GM21528 (cell line): ENCODE measurements at regions not wholly inside any gene's neighbourhood (a gene's known extent, or its start where the extent isn't known, plus 50 kb on each side); places are given as distances from the start of the nearest gene placed in this dataset.
"Not testable (repeated sequence)": the region's sequence is repeated elsewhere in the genome, so short reads cannot be mapped to it uniquely, and the experiment has no call there.

ENCODE experiments used
- ATAC-seq: cut with Tn5 transposase; IDR thresholded peaks from one replicate; pipeline ENCODE4 v1.9.1; 2021; ENCODE audit warnings: mild to moderate bottlenecking, moderate library complexity; ENCODE audit not compliant: unreplicated experiment, low FRiP score

- ATAC-seq: no peak
Observed at GRCh38 chr2:239806758-239807434, 218.2 kb downstream of the NDUFA10 start.

- ATAC-seq: no peak
Observed at GRCh38 chr2:239806276-239806675, 218.9 kb downstream of the NDUFA10 start.

GRCh38 chr2:239805414-239805813 is 219.7 kb downstream of the NDUFA10 start:
- ATAC-seq: no peak

GRCh38 chr2:239805043-239805329 is 220.2 kb downstream of the NDUFA10 start:
- ATAC-seq: no peak

GRCh38 chr2:239804161-239805042 is 220.7 kb downstream of the NDUFA10 start:
- no peak for ATAC-seq

- no peak for ATAC-seq
Observed at GRCh38 chr2:239803766-239804115, 221.4 kb downstream of the NDUFA10 start.

GRCh38 chr2:239803102-239803765 is 221.9 kb downstream of the NDUFA10 start:
- no peak for ATAC-seq

- ATAC-seq: no peak
Observed at GRCh38 chr2:239802185-239802649, 222.9 kb downstream of the NDUFA10 start.

- ATAC-seq: no peak
Observed at GRCh38 chr2:239801404-239802184, 223.5 kb downstream of the NDUFA10 start.

GRCh38 chr2:239800785-239801386 is 224.3 kb downstream of the NDUFA10 start:
- no peak for ATAC-seq

- no peak for ATAC-seq
Observed at GRCh38 chr2:239797316-239797715, 227.8 kb downstream of the NDUFA10 start.

- ATAC-seq: not testable (repeated sequence)
Observed at GRCh38 chr2:239795761-239796160, 229.4 kb downstream of the NDUFA10 start.

GRCh38 chr2:239793836-239794235 is 231.3 kb downstream of the NDUFA10 start:
- ATAC-seq: no peak

GRCh38 chr2:239793086-239793485 is 232.1 kb downstream of the NDUFA10 start:
- no peak for ATAC-seq

GRCh38 chr2:239792405-239793084 is 232.6 kb downstream of the NDUFA10 start:
- ATAC-seq: no peak

GRCh38 chr2:239791526-239792404 is 233.4 kb downstream of the NDUFA10 start:
- no peak for ATAC-seq

GRCh38 chr2:239790721-239791120 is 234.4 kb downstream of the NDUFA10 start:
- no peak for ATAC-seq

- ATAC-seq: no peak
Observed at GRCh38 chr2:239790313-239790712, 234.8 kb downstream of the NDUFA10 start.

- no peak for ATAC-seq
Observed at GRCh38 chr2:239789711-239790110, 235.4 kb downstream of the NDUFA10 start.
